ENCODE measurements at regions not wholly inside any gene's neighbourhood (a gene's known extent, or its start where the extent isn't known, plus 50 kb on each side); places are given as distances from the start of the nearest gene placed in this dataset.

- no peak for DNase-seq (ENCODE audit: low read depth, low spot score)
Measured at GRCh38 chr13:105448811-105449210, 1086.7 kb downstream of the EFNB2 start.

GRCh38 chr13:105446197-105446596 lies 1089.3 kb downstream of the EFNB2 start:
- no peak overlapping the region for H3K4me3 ChIP-seq (ENCODE audit: insufficient read length, low read depth)
- no peak for DNase-seq (ENCODE audit: low read depth, low spot score)
- H3K9me3 ChIP-seq (ENCODE audit: insufficient read depth, low read length), result no peaks in the 10 kb centered on the region
- no peaks in the 10 kb centered on the region for H3K36me3 ChIP-seq (ENCODE audit: insufficient read depth, insufficient read length, low read length)
- no peak for TF ChIP-seq ZNF274 (IDR thresholded peaks at IDR 0.05; ENCODE audit: low read depth, low read length)
- no peak for TF ChIP-seq SUZ12 (IDR thresholded peaks at IDR 0.05; ENCODE audit: extremely low read depth, insufficient read depth, insufficient read length)
- no peak for TF ChIP-seq YY1 (IDR thresholded peaks at IDR 0.05; ENCODE audit: insufficient read depth, insufficient read length)
- H3K9ac ChIP-seq (ENCODE audit: insufficient read length, low read depth), result no peak overlapping the region
- H3K27me3 ChIP-seq (ENCODE audit: insufficient read depth, insufficient read length), result no peaks in the 10 kb centered on the region
- H3K4me1 ChIP-seq (ENCODE audit: insufficient read depth, insufficient read length), result no peaks in the 10 kb centered on the region

More at GRCh38 chr13:105448811-105449210, 1086.7 kb downstream of the EFNB2 start:
- Histone ChIP-seq H3K4me1 (ENCODE audit: insufficient read depth, insufficient read length) (no peaks in the 10 kb centered on the region), H3K36me3 (ENCODE audit: insufficient read depth, insufficient read length, low read length) (no peaks in the 10 kb centered on the region), H3K9ac (ENCODE audit: insufficient read length, low read depth) (no peak overlapping the region), H3K27me3 (ENCODE audit: insufficient read depth, insufficient read length) (no peaks in the 10 kb centered on the region), H3K4me3 (ENCODE audit: insufficient read length, low read depth) (no peak overlapping the region), H3K9me3 (ENCODE audit: insufficient read depth, low read length) (no peaks in the 10 kb centered on the region)
- no peak for TF ChIP-seq SUZ12 (IDR thresholded peaks at IDR 0.05; ENCODE audit: extremely low read depth, insufficient read depth, insufficient read length)
- TF ChIP-seq YY1 (IDR thresholded peaks at IDR 0.05; ENCODE audit: insufficient read depth, insufficient read length), result no peak
- no peak for TF ChIP-seq ZNF274 (IDR thresholded peaks at IDR 0.05; ENCODE audit: low read depth, low read length)

GRCh38 chr13:105445796-105446195 lies 1089.7 kb downstream of the EFNB2 start:
- H3K4me3 ChIP-seq (ENCODE audit: insufficient read length, low read depth), result no peak overlapping the region
- no peaks in the 10 kb centered on the region for H3K4me1 ChIP-seq (ENCODE audit: insufficient read depth, insufficient read length)
- no peak for DNase-seq (ENCODE audit: low read depth, low spot score)
- H3K36me3 ChIP-seq (ENCODE audit: insufficient read depth, insufficient read length, low read length), result no peaks in the 10 kb centered on the region
- no peaks in the 10 kb centered on the region for H3K9me3 ChIP-seq (ENCODE audit: insufficient read depth, low read length)
- no peak overlapping the region for H3K9ac ChIP-seq (ENCODE audit: insufficient read length, low read depth)
- TF ChIP-seq SUZ12 (IDR thresholded peaks at IDR 0.05; ENCODE audit: extremely low read depth, insufficient read depth, insufficient read length), result no peak
- TF ChIP-seq ZNF274 (IDR thresholded peaks at IDR 0.05; ENCODE audit: low read depth, low read length), result no peak
- no peak for TF ChIP-seq YY1 (IDR thresholded peaks at IDR 0.05; ENCODE audit: insufficient read depth, insufficient read length)
- no peaks in the 10 kb centered on the region for H3K27me3 ChIP-seq (ENCODE audit: insufficient read depth, insufficient read length)

GRCh38 chr13:105442949-105443699 lies 1092.3 kb downstream of the EFNB2 start:
- Histone ChIP-seq H3K27me3 (ENCODE audit: insufficient read depth, insufficient read length) (no peaks in the 10 kb centered on the region), H3K9ac (ENCODE audit: insufficient read length, low read depth) (no peak overlapping the region), H3K4me3 (ENCODE audit: insufficient read length, low read depth) (no peak overlapping the region), H3K36me3 (ENCODE audit: insufficient read depth, insufficient read length, low read length) (no peaks in the 10 kb centered on the region), H3K9me3 (ENCODE audit: insufficient read depth, low read length) (no peaks in the 10 kb centered on the region), H3K4me1 (ENCODE audit: insufficient read depth, insufficient read length) (no peaks in the 10 kb centered on the region)
- no peak for TF ChIP-seq YY1 (IDR thresholded peaks at IDR 0.05; ENCODE audit: insufficient read depth, insufficient read length)
- TF ChIP-seq ZNF274 (IDR thresholded peaks at IDR 0.05; ENCODE audit: low read depth, low read length), result no peak
- no peak for TF ChIP-seq SUZ12 (IDR thresholded peaks at IDR 0.05; ENCODE audit: extremely low read depth, insufficient read depth, insufficient read length)
- DNase-seq (ENCODE audit: low read depth, low spot score), result no peak

GRCh38 chr13:105442040-105442439 lies 1093.4 kb downstream of the EFNB2 start:
- Histone ChIP-seq H3K9me3 (ENCODE audit: insufficient read depth, low read length) (no peaks in the 10 kb centered on the region), H3K36me3 (ENCODE audit: insufficient read depth, insufficient read length, low read length) (no peaks in the 10 kb centered on the region), H3K27me3 (ENCODE audit: insufficient read depth, insufficient read length) (no peaks in the 10 kb centered on the region), H3K4me1 (ENCODE audit: insufficient read depth, insufficient read length) (no peaks in the 10 kb centered on the region), H3K9ac (ENCODE audit: insufficient read length, low read depth) (no peak overlapping the region), H3K4me3 (ENCODE audit: insufficient read length, low read depth) (no peak overlapping the region)
- DNase-seq (ENCODE audit: low read depth, low spot score), result no peak
- TF ChIP-seq YY1 (IDR thresholded peaks at IDR 0.05; ENCODE audit: insufficient read depth, insufficient read length) (no peak), ZNF274 (IDR thresholded peaks at IDR 0.05; ENCODE audit: low read depth, low read length) (no peak), SUZ12 (IDR thresholded peaks at IDR 0.05; ENCODE audit: extremely low read depth, insufficient read depth, insufficient read length) (no peak)

GRCh38 chr13:105441051-105441750 lies 1094.3 kb downstream of the EFNB2 start:
- DNase-seq (ENCODE audit: low read depth, low spot score), result no peak
- Histone ChIP-seq H3K27me3 (ENCODE audit: insufficient read depth, insufficient read length) (no peaks in the 10 kb centered on the region), H3K9me3 (ENCODE audit: insufficient read depth, low read length) (no peaks in the 10 kb centered on the region), H3K4me3 (ENCODE audit: insufficient read length, low read depth) (no peak overlapping the region), H3K9ac (ENCODE audit: insufficient read length, low read depth) (no peak overlapping the region), H3K4me1 (ENCODE audit: insufficient read depth, insufficient read length) (no peaks in the 10 kb centered on the region), H3K36me3 (ENCODE audit: insufficient read depth, insufficient read length, low read length) (no peaks in the 10 kb centered on the region)
- TF ChIP-seq ZNF274 (IDR thresholded peaks at IDR 0.05; ENCODE audit: low read depth, low read length), result no peak
- no peak for TF ChIP-seq SUZ12 (IDR thresholded peaks at IDR 0.05; ENCODE audit: extremely low read depth, insufficient read depth, insufficient read length)
- no peak for TF ChIP-seq YY1 (IDR thresholded peaks at IDR 0.05; ENCODE audit: insufficient read depth, insufficient read length)

GRCh38 chr13:105436943-105437342 lies 1098.5 kb downstream of the EFNB2 start:
- no peak for DNase-seq (ENCODE audit: low read depth, low spot score)
- Histone ChIP-seq H3K4me1 (ENCODE audit: insufficient read depth, insufficient read length) (no peaks in the 10 kb centered on the region), H3K27me3 (ENCODE audit: insufficient read depth, insufficient read length) (no peaks in the 10 kb centered on the region), H3K4me3 (ENCODE audit: insufficient read length, low read depth) (no peak overlapping the region), H3K9ac (ENCODE audit: insufficient read length, low read depth) (no peak overlapping the region), H3K9me3 (ENCODE audit: insufficient read depth, low read length) (no peaks in the 10 kb centered on the region), H3K36me3 (ENCODE audit: insufficient read depth, insufficient read length, low read length) (no peaks in the 10 kb centered on the region)
- TF ChIP-seq ZNF274 (IDR thresholded peaks at IDR 0.05; ENCODE audit: low read depth, low read length) (no peak), SUZ12 (IDR thresholded peaks at IDR 0.05; ENCODE audit: extremely low read depth, insufficient read depth, insufficient read length) (no peak)
